Mucosa of descending colon (tissue), 3 donors: ENCODE measurements at regions not wholly inside any gene's neighbourhood (a gene's known extent, or its start where the extent isn't known, plus 50 kb on each side); places are given as distances from the start of the nearest gene placed in this dataset.

Source experiments
- ATAC-seq: fragments of 200-7000 bp; cut with Tn5 transposase; one replicate; pipeline ENCODE4 v1.9.1; 2020; ENCODE audit warnings: mild to moderate bottlenecking, moderate library complexity
- DNase-seq, 3 donors: peaks; one replicate each; pipeline ENCODE4 v3.0.0-alpha.2; 2020
- H3K36me3 ChIP-seq: fragments of 200-600 bp; one replicate; pipeline ENCODE4 v1.8.0; 2021; ENCODE audit warnings: low read depth, mild to moderate bottlenecking
- H3K4me1 ChIP-seq: fragments of 200-600 bp; one replicate; pipeline ENCODE4 v1.8.0; 2021; ENCODE audit warnings: low read depth, mild to moderate bottlenecking
- H3K4me3 ChIP-seq: fragments of 200-600 bp; one replicate; pipeline ENCODE4 v1.8.0; 2021; ENCODE audit warnings: mild to moderate bottlenecking
- H3K9me3 ChIP-seq: fragments of 200-600 bp; one replicate; pipeline ENCODE4 v1.8.0; 2021; ENCODE audit warnings: mild to moderate bottlenecking
- CTCF ChIP-seq: fragments of 200-600 bp; IDR thresholded peaks from one replicate; pipeline ENCODE4 v1.8.0; 2022; ENCODE audit warnings: antibody characterized with exemption, mild to moderate bottlenecking
- intact Hi-C, 2 donors: fragments of 100-400 bp; cut with DNase I in 1 of 2; cut with micrococcal nuclease in 1 of 2; formaldehyde crosslinking; loops; one replicate each; pipeline versions ENCODE4 v1.11.0 to v1.11.1; 2022; cut with DNase I, micrococcal nuclease
- donor health status: DM: no; HTN: no; CAD: no; lungs with moderate emphysema.
- donor health status: DM: no; HTN: no; CAD: no.
- donor health status: DM: no; HTN: yes; CAD: no.

- H3K9me3 ChIP-seq, result peaks cover 60% of the 10 kb centered on the region
- intact Hi-C loops, result no loop called here
- no peaks in the 10 kb centered on the region for H3K4me1 ChIP-seq
- no peak for DNase-seq
- no peak for TF ChIP-seq CTCF
- H3K4me3 ChIP-seq, result no peak overlapping the region
- ATAC-seq, result no peak
- H3K36me3 ChIP-seq, result no peaks in the 10 kb centered on the region
Observed at GRCh38 chr12:126397660-126398059, 1332.4 kb downstream of the AACS start.

GRCh38 chr12:126400831-126401230, 1335.6 kb downstream of the AACS start:
- no peaks in the 10 kb centered on the region for H3K4me1 ChIP-seq
- peaks cover 68% of the 10 kb centered on the region for H3K9me3 ChIP-seq
- DNase-seq, result no peak
- H3K36me3 ChIP-seq, result no peaks in the 10 kb centered on the region
- no peak overlapping the region for H3K4me3 ChIP-seq
- no peak for ATAC-seq
- intact Hi-C loops, result no loop called here
- no peak for TF ChIP-seq CTCF

- ATAC-seq (no peak), DNase-seq (no peak)
- TF ChIP-seq CTCF, result no peak
- Histone ChIP-seq H3K9me3 (peaks cover 65% of the 10 kb centered on the region), H3K4me1 (no peaks in the 10 kb centered on the region), H3K4me3 (no peak overlapping the region), H3K36me3 (no peaks in the 10 kb centered on the region)
- intact Hi-C loops, result no loop called here
Observed at GRCh38 chr12:126404293-126404881, 1339.2 kb downstream of the AACS start.

GRCh38 chr12:126418400-126418799, 1353.2 kb downstream of the AACS start:
- Histone ChIP-seq H3K4me1 (no peaks in the 10 kb centered on the region), H3K36me3 (no peaks in the 10 kb centered on the region), H3K4me3 (no peak overlapping the region), H3K9me3 (peaks cover 39% of the 10 kb centered on the region)
- ATAC-seq (no peak), DNase-seq (no peak)
- no peak for TF ChIP-seq CTCF
- intact Hi-C loops, result no loop called here

- no peak for TF ChIP-seq CTCF
- ATAC-seq (no peak), DNase-seq (no peak)
- intact Hi-C loops, result no loop called here
- H3K36me3 ChIP-seq, result no peaks in the 10 kb centered on the region
- peaks cover 39% of the 10 kb centered on the region for H3K9me3 ChIP-seq
- H3K4me3 ChIP-seq, result no peak overlapping the region
- no peaks in the 10 kb centered on the region for H3K4me1 ChIP-seq
Observed at GRCh38 chr12:126419131-126419530, 1353.9 kb downstream of the AACS start.

GRCh38 chr12:126424696-126425095, 1359.5 kb downstream of the AACS start:
- Histone ChIP-seq H3K4me3 (no peak overlapping the region), H3K9me3 (peaks cover 51% of the 10 kb centered on the region), H3K4me1 (no peaks in the 10 kb centered on the region), H3K36me3 (no peaks in the 10 kb centered on the region)
- TF ChIP-seq CTCF, result no peak
- no peak for ATAC-seq
- DNase-seq, result no peak
- intact Hi-C loops, result no loop called here
